NCI-H1105 treated with DMSO at 0.1 percent for 48 hours (cell line): ENCODE measurements at regions not wholly inside any gene's neighbourhood (a gene's known extent, or its start where the extent isn't known, plus 50 kb on each side); places are given as distances from the start of the nearest gene placed in this dataset.
"Not testable (repeated sequence)": the region's sequence is repeated elsewhere in the genome, so short reads cannot be mapped to it uniquely, and the experiment has no call there.

Experiments
- DNase-seq: peaks from one replicate; lab custom pipeline; 2025; lab: John Stamatoyannopoulos, UW

GRCh38 chrX:85529141-85529540, 149.7 kb upstream of the POF1B start:
- DNase-seq: not testable (repeated sequence)

GRCh38 chrX:85517994-85518718, 138.7 kb upstream of the POF1B start:
- no peak for DNase-seq

GRCh38 chrX:85516131-85516530, 136.7 kb upstream of the POF1B start:
- DNase-seq: no peak

- DNase-seq: no peak
Measured at GRCh38 chrX:85506871-85507270, 127.4 kb upstream of the POF1B start.

GRCh38 chrX:85505801-85506200, 126.3 kb upstream of the POF1B start:
- no peak for DNase-seq

GRCh38 chrX:85504381-85504780, 124.9 kb upstream of the POF1B start:
- no peak for DNase-seq

- peak; percentile 85 for DNase-seq
Measured at GRCh38 chrX:85503258-85504158, 124.0 kb upstream of the POF1B start.

- DNase-seq: no peak
Measured at GRCh38 chrX:85501349-85501748, 121.9 kb upstream of the POF1B start.

GRCh38 chrX:85499400-85499799, 119.9 kb upstream of the POF1B start:
- no peak for DNase-seq

GRCh38 chrX:85493821-85494220, 114.4 kb upstream of the POF1B start:
- DNase-seq: no peak

- DNase-seq: no peak
Measured at GRCh38 chrX:85454295-85454694, 74.8 kb upstream of the POF1B start.

- no peak for DNase-seq
Measured at GRCh38 chrX:85444613-85445012, 65.1 kb upstream of the POF1B start.
